Panc1 (cell line): ENCODE measurements at regions not wholly inside any gene's neighbourhood (a gene's known extent, or its start where the extent isn't known, plus 50 kb on each side); places are given as distances from the start of the nearest gene placed in this dataset.

Source experiments
- POLR2AphosphoS5 ChIP-seq: IDR thresholded peaks from 2 replicates; pipeline ENCODE4 v1.6.1; 2012; ENCODE audit warnings: mild to moderate bottlenecking, low read depth, low read length, moderate library complexity
- SIN3A ChIP-seq: IDR thresholded peaks from 2 replicates; pipeline ENCODE4 v1.6.1; 2012; ENCODE audit warnings: low read depth, mild to moderate bottlenecking, low read length, moderate library complexity, borderline replicate concordance; ENCODE audit not compliant: insufficient read depth
- TCF7L2 ChIP-seq: IDR thresholded peaks from 2 replicates; pipeline ENCODE4 v1.6.1; 2011; ENCODE audit warnings: mild to moderate bottlenecking, low read depth, low read length, inconsistent platforms
- TF ChIP-seq, protein P1 (sequence below): fragments of 450-650 bp; IDR thresholded peaks from 2 replicates; pipeline ENCODE4 v1.5.1; 2017; ENCODE audit warnings: mild to moderate bottlenecking
- TF ChIP-seq, protein P2 (sequence below), 2 experiments: IDR thresholded peaks; 2 replicates each; pipeline ENCODE4 v1.6.1; 2011 to 2012; ENCODE audit warnings: low read depth in 2 of 2, control low read depth in 1 of 2, low read length in 1 of 2, mild to moderate bottlenecking in 1 of 2, moderate library complexity in 1 of 2; ENCODE audit not compliant: insufficient read depth in 1 of 2

DNA sequence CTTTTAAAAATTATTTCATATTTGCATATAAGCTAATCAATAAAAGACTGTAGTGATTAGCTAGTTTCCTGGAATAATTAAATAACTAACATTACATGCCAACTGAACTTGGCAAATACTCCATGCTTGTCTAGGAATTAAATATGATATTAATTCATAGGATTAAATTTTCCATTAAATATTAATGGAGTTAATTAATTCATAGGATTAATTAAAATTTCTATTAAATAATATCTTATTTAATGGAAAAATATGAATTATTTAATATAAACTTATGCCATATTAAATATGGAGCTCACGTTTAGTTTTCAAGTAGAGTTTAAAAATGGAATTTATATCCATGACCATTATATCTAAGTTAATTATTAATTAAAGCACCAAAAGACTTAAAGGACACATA lies 517.8 kb upstream of the DAB2 start:
- TF ChIP-seq, protein P1, sequence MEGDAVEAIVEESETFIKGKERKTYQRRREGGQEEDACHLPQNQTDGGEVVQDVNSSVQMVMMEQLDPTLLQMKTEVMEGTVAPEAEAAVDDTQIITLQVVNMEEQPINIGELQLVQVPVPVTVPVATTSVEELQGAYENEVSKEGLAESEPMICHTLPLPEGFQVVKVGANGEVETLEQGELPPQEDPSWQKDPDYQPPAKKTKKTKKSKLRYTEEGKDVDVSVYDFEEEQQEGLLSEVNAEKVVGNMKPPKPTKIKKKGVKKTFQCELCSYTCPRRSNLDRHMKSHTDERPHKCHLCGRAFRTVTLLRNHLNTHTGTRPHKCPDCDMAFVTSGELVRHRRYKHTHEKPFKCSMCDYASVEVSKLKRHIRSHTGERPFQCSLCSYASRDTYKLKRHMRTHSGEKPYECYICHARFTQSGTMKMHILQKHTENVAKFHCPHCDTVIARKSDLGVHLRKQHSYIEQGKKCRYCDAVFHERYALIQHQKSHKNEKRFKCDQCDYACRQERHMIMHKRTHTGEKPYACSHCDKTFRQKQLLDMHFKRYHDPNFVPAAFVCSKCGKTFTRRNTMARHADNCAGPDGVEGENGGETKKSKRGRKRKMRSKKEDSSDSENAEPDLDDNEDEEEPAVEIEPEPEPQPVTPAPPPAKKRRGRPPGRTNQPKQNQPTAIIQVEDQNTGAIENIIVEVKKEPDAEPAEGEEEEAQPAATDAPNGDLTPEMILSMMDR = no peak
- TF ChIP-seq TCF7L2 (no peak), POLR2AphosphoS5 (no peak), SIN3A (no peak)
- TF ChIP-seq, protein P2, sequence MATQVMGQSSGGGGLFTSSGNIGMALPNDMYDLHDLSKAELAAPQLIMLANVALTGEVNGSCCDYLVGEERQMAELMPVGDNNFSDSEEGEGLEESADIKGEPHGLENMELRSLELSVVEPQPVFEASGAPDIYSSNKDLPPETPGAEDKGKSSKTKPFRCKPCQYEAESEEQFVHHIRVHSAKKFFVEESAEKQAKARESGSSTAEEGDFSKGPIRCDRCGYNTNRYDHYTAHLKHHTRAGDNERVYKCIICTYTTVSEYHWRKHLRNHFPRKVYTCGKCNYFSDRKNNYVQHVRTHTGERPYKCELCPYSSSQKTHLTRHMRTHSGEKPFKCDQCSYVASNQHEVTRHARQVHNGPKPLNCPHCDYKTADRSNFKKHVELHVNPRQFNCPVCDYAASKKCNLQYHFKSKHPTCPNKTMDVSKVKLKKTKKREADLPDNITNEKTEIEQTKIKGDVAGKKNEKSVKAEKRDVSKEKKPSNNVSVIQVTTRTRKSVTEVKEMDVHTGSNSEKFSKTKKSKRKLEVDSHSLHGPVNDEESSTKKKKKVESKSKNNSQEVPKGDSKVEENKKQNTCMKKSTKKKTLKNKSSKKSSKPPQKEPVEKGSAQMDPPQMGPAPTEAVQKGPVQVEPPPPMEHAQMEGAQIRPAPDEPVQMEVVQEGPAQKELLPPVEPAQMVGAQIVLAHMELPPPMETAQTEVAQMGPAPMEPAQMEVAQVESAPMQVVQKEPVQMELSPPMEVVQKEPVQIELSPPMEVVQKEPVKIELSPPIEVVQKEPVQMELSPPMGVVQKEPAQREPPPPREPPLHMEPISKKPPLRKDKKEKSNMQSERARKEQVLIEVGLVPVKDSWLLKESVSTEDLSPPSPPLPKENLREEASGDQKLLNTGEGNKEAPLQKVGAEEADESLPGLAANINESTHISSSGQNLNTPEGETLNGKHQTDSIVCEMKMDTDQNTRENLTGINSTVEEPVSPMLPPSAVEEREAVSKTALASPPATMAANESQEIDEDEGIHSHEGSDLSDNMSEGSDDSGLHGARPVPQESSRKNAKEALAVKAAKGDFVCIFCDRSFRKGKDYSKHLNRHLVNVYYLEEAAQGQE (IDR thresholded peaks at IDR 0.05; ENCODE audit: insufficient read depth in 1 of 2, low read depth in 2 of 2, low read length in 1 of 2) = no peak
